GM23338 (cell line): ENCODE measurements at regions not wholly inside any gene's neighbourhood (a gene's known extent, or its start where the extent isn't known, plus 50 kb on each side); places are given as distances from the start of the nearest gene placed in this dataset.

Experiments
- ATAC-seq: fragments of 200-7000 bp; cut with Tn5 transposase; 3 replicates; pipeline ENCODE4 v1.9.1; 2020
- DNase-seq: peaks from one replicate; pipeline ENCODE4 v3.0.0-alpha.2; 2015; ENCODE audit warnings: low spot score
- H2AFZ ChIP-seq: fragments of 200-600 bp; sonication (generic); 2 replicates; pipeline ENCODE4 v1.8.0; 2016; ENCODE audit warnings: antibody characterized with exemption, mild to moderate bottlenecking, moderate library complexity
- H3F3A ChIP-seq: fragments of 200-600 bp; sonication (generic); replicated peaks from 2 replicates; pipeline ENCODE4 v1.8.0; 2017; ENCODE audit warnings: antibody characterized with exemption, mixed run types, low read depth
- H3K27ac ChIP-seq: fragments of 200-600 bp; sonication (generic); 2 replicates; pipeline ENCODE4 v1.6.1; 2016; ENCODE audit warnings: low read depth
- H3K27me3 ChIP-seq: fragments of 200-600 bp; sonication (generic); 2 replicates; pipeline ENCODE4 v1.8.0; 2016; ENCODE audit warnings: mild to moderate bottlenecking, mixed run types, moderate library complexity; ENCODE audit not compliant: insufficient read depth
- H3K36me3 ChIP-seq: fragments of 200-600 bp; sonication (generic); 2 replicates; pipeline ENCODE4 v1.8.0; 2016; ENCODE audit warnings: mild to moderate bottlenecking; ENCODE audit not compliant: insufficient read depth
- H3K4me1 ChIP-seq: fragments of 200-600 bp; sonication (generic); 2 replicates; pipeline ENCODE4 v1.8.0; 2016; ENCODE audit warnings: mild to moderate bottlenecking, moderate library complexity; ENCODE audit not compliant: insufficient read depth
- H3K4me2 ChIP-seq: fragments of 200-600 bp; sonication (generic); 2 replicates; pipeline ENCODE4 v1.7.1; 2017; ENCODE audit warnings: mixed run types
- H3K4me3 ChIP-seq: fragments of 200-600 bp; sonication (generic); 2 replicates; pipeline ENCODE4 v1.6.1; 2016; ENCODE audit warnings: mixed run types
- H3K79me2 ChIP-seq: fragments of 200-600 bp; sonication (generic); replicated peaks from 2 replicates; pipeline ENCODE4 v1.8.0; 2017; ENCODE audit warnings: mild to moderate bottlenecking; ENCODE audit not compliant: insufficient read depth
- H3K9me2 ChIP-seq: fragments of 200-600 bp; sonication (generic); 2 replicates; pipeline ENCODE4 v1.8.0; 2017; ENCODE audit not compliant: insufficient read depth
- H4K20me1 ChIP-seq: fragments of 200-600 bp; sonication (generic); replicated peaks from 2 replicates; pipeline ENCODE4 v1.8.0; 2017; ENCODE audit warnings: mild to moderate bottlenecking; ENCODE audit not compliant: insufficient read depth
- H3K27ac Mint-ChIP-seq: 2 replicates; pipeline ENCODE4 v1.8.0; 2020; ENCODE audit warnings: inconsistent platforms, mild to moderate bottlenecking, moderate library complexity, mixed read lengths
- H3K27me3 Mint-ChIP-seq: 3 replicates; pipeline ENCODE4 v1.8.0; 2022; ENCODE audit warnings: low read depth, mild to moderate bottlenecking, moderate library complexity, mixed read lengths, inconsistent platforms; ENCODE audit not compliant: insufficient read depth, poor library complexity
- H3K36me3 Mint-ChIP-seq: 3 replicates; pipeline ENCODE4 v1.8.0; 2021; ENCODE audit warnings: low read depth, mild to moderate bottlenecking, inconsistent platforms, moderate library complexity, mixed read lengths
- H3K4me1 Mint-ChIP-seq: 3 replicates; pipeline ENCODE4 v1.8.0; 2020; ENCODE audit warnings: mild to moderate bottlenecking, inconsistent platforms, mixed read lengths
- H3K4me3 Mint-ChIP-seq: 3 replicates; pipeline ENCODE4 v1.8.0; 2021; ENCODE audit warnings: moderate library complexity, mild to moderate bottlenecking, inconsistent platforms, mixed read lengths
- H3K9me3 Mint-ChIP-seq: 3 replicates; pipeline ENCODE4 v1.8.0; 2020; ENCODE audit warnings: moderate library complexity, mild to moderate bottlenecking, inconsistent platforms, mixed read lengths
- CREB1 ChIP-seq: fragments of 250-450 bp; sonication (Bioruptor Pico); IDR thresholded peaks from 2 replicates; pipeline ENCODE4 v1.5.0; 2020; ENCODE audit warnings: low read depth, mild to moderate bottlenecking, moderate library complexity
- EZH2 ChIP-seq: fragments of 200-600 bp; sonication (generic); IDR thresholded peaks from one replicate; pipeline ENCODE4 v1.8.0; 2017; ENCODE audit warnings: antibody characterized with exemption, mild to moderate bottlenecking, low read depth; ENCODE audit not compliant: unreplicated experiment
- EZH2phosphoT487 ChIP-seq: fragments of 200-600 bp; sonication (generic); IDR thresholded peaks from one replicate; pipeline ENCODE4 v1.8.1; 2018; ENCODE audit warnings: antibody characterized with exemption; ENCODE audit not compliant: unreplicated experiment
- JUNB ChIP-seq: IDR thresholded peaks from one replicate; pipeline ENCODE4 v1.6.1; 2016; ENCODE audit warnings: antibody characterized with exemption; ENCODE audit not compliant: unreplicated experiment
- POLR2AphosphoS5 ChIP-seq: IDR thresholded peaks from 2 replicates; pipeline ENCODE4 v1.6.1; 2016; ENCODE audit warnings: antibody characterized with exemption, low read depth
- STAT1 ChIP-seq: IDR thresholded peaks from one replicate; pipeline ENCODE4 v1.6.1; 2016; ENCODE audit warnings: antibody characterized with exemption; ENCODE audit not compliant: unreplicated experiment
- ZNF114 ChIP-seq: fragments of 250-450 bp; sonication (Bioruptor Pico); IDR thresholded peaks from 2 replicates; pipeline ENCODE4 v1.5.0; 2020; ENCODE audit warnings: mild to moderate bottlenecking, moderate library complexity
- ZNF331 ChIP-seq: fragments of 250-450 bp; sonication (Bioruptor Pico); IDR thresholded peaks from 2 replicates; pipeline ENCODE4 v1.5.0; 2020; ENCODE audit warnings: low read depth, mild to moderate bottlenecking, moderate library complexity
- TF ChIP-seq, protein P1 (sequence below): IDR thresholded peaks from 2 replicates; pipeline ENCODE4 v1.6.1; 2016; ENCODE audit warnings: antibody characterized with exemption
- TF ChIP-seq, protein P2 (sequence below): IDR thresholded peaks from one replicate; pipeline ENCODE4 v1.6.1; 2018; ENCODE audit warnings: antibody characterized with exemption; ENCODE audit not compliant: unreplicated experiment
- TF ChIP-seq, protein P3 (sequence below), 2 experiments: fragments of 200-600 bp in 1 of 2; sonication (generic) in 1 of 2; conservative IDR thresholded peaks; 2 replicates each; pipeline versions ENCODE4 v1.5.1 to v1.6.1; 2016 to 2017; ENCODE audit warnings: antibody characterized with exemption in 2 of 2, low read depth in 2 of 2, mild to moderate bottlenecking in 2 of 2, moderate library complexity in 1 of 2

DNA sequence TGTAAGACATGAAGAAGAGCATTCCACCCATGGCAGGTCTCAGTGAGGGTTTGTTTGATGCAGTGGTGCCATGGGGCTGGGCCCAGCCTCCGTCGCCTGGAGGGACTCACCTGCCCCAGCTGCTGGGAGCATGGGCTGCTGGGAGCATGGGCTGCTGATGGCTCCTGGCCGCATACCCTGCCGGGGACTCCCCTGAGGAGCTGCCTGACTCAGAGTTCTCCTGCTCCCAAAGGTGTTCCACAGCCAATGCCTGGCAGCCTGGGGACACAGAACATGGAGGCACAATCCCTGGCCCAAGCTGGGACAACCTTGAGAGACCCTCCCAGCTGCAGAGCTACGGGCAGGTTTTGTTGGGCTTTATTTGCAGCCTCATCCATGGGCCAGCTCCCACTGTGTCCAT, 108.4 kb downstream of the COPS8 start:
- H3K27ac ChIP-seq: no peak overlapping the region
- peaks cover 25% of the 10 kb centered on the region for H3K4me1 Mint-ChIP-seq
- peaks cover 27% of the 10 kb centered on the region for H3K4me1 ChIP-seq
- H2AFZ ChIP-seq: no peak overlapping the region
- H3K4me3 ChIP-seq: no peak overlapping the region
- H3F3A ChIP-seq: no peaks in the 10 kb centered on the region
- peaks cover 4% of the 10 kb centered on the region for H3K27me3 Mint-ChIP-seq
- no peak for DNase-seq
- peaks cover 10% of the 10 kb centered on the region for H3K9me3 Mint-ChIP-seq
- H3K27ac Mint-ChIP-seq: no peak overlapping the region
- H4K20me1 ChIP-seq: no peaks in the 10 kb centered on the region
- H3K9me2 ChIP-seq: peaks cover 23% of the 10 kb centered on the region
- no peak overlapping the region for H3K4me3 Mint-ChIP-seq
- ATAC-seq: no peak
- H3K36me3 Mint-ChIP-seq: no peaks in the 10 kb centered on the region; the same call in 2 of the 3 replicates
- no peak for TF ChIP-seq POLR2AphosphoS5
- no peak for TF ChIP-seq CREB1 (CRISPR knock-in tag)
- TF ChIP-seq, protein P1, sequence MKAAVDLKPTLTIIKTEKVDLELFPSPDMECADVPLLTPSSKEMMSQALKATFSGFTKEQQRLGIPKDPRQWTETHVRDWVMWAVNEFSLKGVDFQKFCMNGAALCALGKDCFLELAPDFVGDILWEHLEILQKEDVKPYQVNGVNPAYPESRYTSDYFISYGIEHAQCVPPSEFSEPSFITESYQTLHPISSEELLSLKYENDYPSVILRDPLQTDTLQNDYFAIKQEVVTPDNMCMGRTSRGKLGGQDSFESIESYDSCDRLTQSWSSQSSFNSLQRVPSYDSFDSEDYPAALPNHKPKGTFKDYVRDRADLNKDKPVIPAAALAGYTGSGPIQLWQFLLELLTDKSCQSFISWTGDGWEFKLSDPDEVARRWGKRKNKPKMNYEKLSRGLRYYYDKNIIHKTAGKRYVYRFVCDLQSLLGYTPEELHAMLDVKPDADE: no peak
- no peak for TF ChIP-seq ZNF114 (CRISPR knock-in tag)
- TF ChIP-seq JUNB: no peak
- no peaks in the 10 kb centered on the region for H3K79me2 ChIP-seq
- no peak overlapping the region for H3K4me2 ChIP-seq
- H3K27me3 ChIP-seq: no peaks in the 10 kb centered on the region
- H3K36me3 ChIP-seq: peaks cover 4% of the 10 kb centered on the region; the same call in 1 of the 2 replicates

DNA sequence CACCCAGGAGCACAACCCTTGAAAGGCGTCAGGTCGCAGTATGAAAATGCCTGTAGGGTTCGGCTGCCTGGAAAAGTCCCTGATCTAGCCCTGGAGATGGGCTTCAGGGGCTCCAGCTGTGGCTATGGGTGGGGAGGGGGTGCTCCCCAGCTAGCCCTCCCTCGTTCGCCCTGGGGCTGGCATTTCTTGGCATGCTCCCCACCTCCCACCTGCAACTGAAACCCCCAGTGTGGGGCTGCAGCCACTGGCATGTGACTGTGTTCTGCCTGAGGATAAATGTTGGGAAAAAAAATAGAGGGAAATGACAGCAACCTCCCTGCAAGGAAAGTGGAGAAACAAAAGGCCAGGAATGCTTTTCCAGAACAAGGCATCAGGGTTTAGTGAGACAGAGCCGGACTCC, 109.2 kb downstream of the COPS8 start:
- no peak overlapping the region for H3K4me3 ChIP-seq
- ATAC-seq (no peak), DNase-seq (no peak)
- H3K4me1 ChIP-seq: peaks cover 27% of the 10 kb centered on the region
- no peaks in the 10 kb centered on the region for H3K79me2 ChIP-seq
- no peaks in the 10 kb centered on the region; the same call in 1 of the 2 replicates for H3F3A ChIP-seq
- H3K9me2 ChIP-seq: peaks cover 23% of the 10 kb centered on the region
- peaks cover 4% of the 10 kb centered on the region; the same call in 1 of the 2 replicates for H3K36me3 ChIP-seq
- H3K27me3 ChIP-seq: no peaks in the 10 kb centered on the region
- Mint-ChIP-seq H3K4me3 (no peak overlapping the region), H3K27me3 (peaks cover 8% of the 10 kb centered on the region), H3K36me3 (peaks cover 7% of the 10 kb centered on the region), H3K4me1 (peaks cover 30% of the 10 kb centered on the region), H3K9me3 (peaks cover 14% of the 10 kb centered on the region), H3K27ac (no peak overlapping the region)
- H3K27ac ChIP-seq: no peak overlapping the region
- H2AFZ ChIP-seq: no peak overlapping the region
- no peaks in the 10 kb centered on the region for H4K20me1 ChIP-seq
- H3K4me2 ChIP-seq: no peak overlapping the region
- TF ChIP-seq ZNF331 (CRISPR knock-in tag) (no peak), JUNB (no peak), EZH2phosphoT487 (no peak), EZH2 (no peak), CREB1 (CRISPR knock-in tag) (no peak), STAT1 (no peak)
- TF ChIP-seq, protein P2, sequence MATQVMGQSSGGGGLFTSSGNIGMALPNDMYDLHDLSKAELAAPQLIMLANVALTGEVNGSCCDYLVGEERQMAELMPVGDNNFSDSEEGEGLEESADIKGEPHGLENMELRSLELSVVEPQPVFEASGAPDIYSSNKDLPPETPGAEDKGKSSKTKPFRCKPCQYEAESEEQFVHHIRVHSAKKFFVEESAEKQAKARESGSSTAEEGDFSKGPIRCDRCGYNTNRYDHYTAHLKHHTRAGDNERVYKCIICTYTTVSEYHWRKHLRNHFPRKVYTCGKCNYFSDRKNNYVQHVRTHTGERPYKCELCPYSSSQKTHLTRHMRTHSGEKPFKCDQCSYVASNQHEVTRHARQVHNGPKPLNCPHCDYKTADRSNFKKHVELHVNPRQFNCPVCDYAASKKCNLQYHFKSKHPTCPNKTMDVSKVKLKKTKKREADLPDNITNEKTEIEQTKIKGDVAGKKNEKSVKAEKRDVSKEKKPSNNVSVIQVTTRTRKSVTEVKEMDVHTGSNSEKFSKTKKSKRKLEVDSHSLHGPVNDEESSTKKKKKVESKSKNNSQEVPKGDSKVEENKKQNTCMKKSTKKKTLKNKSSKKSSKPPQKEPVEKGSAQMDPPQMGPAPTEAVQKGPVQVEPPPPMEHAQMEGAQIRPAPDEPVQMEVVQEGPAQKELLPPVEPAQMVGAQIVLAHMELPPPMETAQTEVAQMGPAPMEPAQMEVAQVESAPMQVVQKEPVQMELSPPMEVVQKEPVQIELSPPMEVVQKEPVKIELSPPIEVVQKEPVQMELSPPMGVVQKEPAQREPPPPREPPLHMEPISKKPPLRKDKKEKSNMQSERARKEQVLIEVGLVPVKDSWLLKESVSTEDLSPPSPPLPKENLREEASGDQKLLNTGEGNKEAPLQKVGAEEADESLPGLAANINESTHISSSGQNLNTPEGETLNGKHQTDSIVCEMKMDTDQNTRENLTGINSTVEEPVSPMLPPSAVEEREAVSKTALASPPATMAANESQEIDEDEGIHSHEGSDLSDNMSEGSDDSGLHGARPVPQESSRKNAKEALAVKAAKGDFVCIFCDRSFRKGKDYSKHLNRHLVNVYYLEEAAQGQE: no peak
- TF ChIP-seq, protein P1: no peak
- TF ChIP-seq, protein P3, sequence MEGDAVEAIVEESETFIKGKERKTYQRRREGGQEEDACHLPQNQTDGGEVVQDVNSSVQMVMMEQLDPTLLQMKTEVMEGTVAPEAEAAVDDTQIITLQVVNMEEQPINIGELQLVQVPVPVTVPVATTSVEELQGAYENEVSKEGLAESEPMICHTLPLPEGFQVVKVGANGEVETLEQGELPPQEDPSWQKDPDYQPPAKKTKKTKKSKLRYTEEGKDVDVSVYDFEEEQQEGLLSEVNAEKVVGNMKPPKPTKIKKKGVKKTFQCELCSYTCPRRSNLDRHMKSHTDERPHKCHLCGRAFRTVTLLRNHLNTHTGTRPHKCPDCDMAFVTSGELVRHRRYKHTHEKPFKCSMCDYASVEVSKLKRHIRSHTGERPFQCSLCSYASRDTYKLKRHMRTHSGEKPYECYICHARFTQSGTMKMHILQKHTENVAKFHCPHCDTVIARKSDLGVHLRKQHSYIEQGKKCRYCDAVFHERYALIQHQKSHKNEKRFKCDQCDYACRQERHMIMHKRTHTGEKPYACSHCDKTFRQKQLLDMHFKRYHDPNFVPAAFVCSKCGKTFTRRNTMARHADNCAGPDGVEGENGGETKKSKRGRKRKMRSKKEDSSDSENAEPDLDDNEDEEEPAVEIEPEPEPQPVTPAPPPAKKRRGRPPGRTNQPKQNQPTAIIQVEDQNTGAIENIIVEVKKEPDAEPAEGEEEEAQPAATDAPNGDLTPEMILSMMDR (conservative IDR thresholded peaks at IDR 0.05; ENCODE audit: low read depth in 2 of 2): no peak
